ENCODE measurements at regions not wholly inside any gene's neighbourhood (a gene's known extent, or its start where the extent isn't known, plus 50 kb on each side); places are given as distances from the start of the nearest gene placed in this dataset.

DNA sequence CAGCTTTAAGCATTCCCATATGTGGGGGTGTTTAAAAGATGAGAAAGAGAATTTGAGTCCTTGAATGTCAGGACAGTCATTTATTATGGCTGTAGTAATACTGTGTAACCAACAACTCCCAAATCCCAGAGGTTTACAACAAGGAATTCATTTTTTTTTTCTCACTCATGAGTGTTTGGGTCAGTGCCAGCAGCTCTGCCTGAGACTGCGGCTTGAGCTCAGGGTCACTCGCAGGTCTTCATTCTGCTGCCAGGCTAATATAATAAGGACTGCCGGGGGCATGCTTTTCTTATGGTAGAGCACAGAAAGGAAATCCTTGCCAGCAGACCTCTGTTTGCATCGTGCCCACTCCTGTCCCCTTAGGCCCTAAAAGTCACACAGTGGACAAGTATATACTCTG lies 277.9 kb upstream of the LMCD1 start:
- no peak overlapping the region for H3K14ac ChIP-seq (ENCODE audit: low read length)
- no peak overlapping the region for H3K4me2 ChIP-seq (ENCODE audit: low read length)
- H3K27me3 ChIP-seq (ENCODE audit: insufficient read depth, low read length) = no peaks in the 10 kb centered on the region
- H3K23ac ChIP-seq (ENCODE audit: low read length) = no peak overlapping the region
- H4K91ac ChIP-seq (ENCODE audit: low read depth, low read length) = no peak overlapping the region
- DNase-seq = no peak
- no CpG with 5 or more reads among the region's 4 CpGs for WGBS (ENCODE audit: extremely low coverage, insufficient coverage, insufficient read length)
- no peaks in the 10 kb centered on the region for H3K4me1 ChIP-seq (ENCODE audit: control insufficient read depth in 1 of 2, insufficient read depth in 2 of 2, low read length in 2 of 2)
- no peak overlapping the region for H2AK5ac ChIP-seq (ENCODE audit: low read length)
- H3K27ac ChIP-seq (ENCODE audit: low read depth, low read length) = no peak overlapping the region
- H3K18ac ChIP-seq (ENCODE audit: low read length) = no peak overlapping the region
- H2BK120ac ChIP-seq (ENCODE audit: insufficient read depth, low read length, poor library complexity) = no peak overlapping the region
- H2BK5ac ChIP-seq (ENCODE audit: low read depth, low read length, poor library complexity) = no peak overlapping the region
- no peak overlapping the region for H2BK12ac ChIP-seq (ENCODE audit: low read length)
- H3K9ac ChIP-seq (ENCODE audit: low read length) = no peak overlapping the region
- no peaks in the 10 kb centered on the region for H3K79me2 ChIP-seq (ENCODE audit: control insufficient read depth, insufficient read depth, low read length, poor library complexity)
- H3K4ac ChIP-seq (ENCODE audit: low read depth, low read length) = no peak overlapping the region
- H2AFZ ChIP-seq (ENCODE audit: insufficient read depth, low read length, poor library complexity) = no peak overlapping the region
- H3K9me3 ChIP-seq (ENCODE audit: insufficient read depth, low read depth, low read length) = no peaks in the 10 kb centered on the region
- H3K4me3 ChIP-seq (ENCODE audit: low read depth, low read length) = no peak overlapping the region
- no peaks in the 10 kb centered on the region for H3K79me1 ChIP-seq (ENCODE audit: low read length)
- no peaks in the 10 kb centered on the region for H3K36me3 ChIP-seq (ENCODE audit: control insufficient read depth in 1 of 2, insufficient read depth in 2 of 2, low read length in 2 of 2)
- no peak overlapping the region for H4K8ac ChIP-seq (ENCODE audit: low read depth, low read length)
- no peak overlapping the region for H4K12ac ChIP-seq (ENCODE audit: low read depth, low read length)

DNA sequence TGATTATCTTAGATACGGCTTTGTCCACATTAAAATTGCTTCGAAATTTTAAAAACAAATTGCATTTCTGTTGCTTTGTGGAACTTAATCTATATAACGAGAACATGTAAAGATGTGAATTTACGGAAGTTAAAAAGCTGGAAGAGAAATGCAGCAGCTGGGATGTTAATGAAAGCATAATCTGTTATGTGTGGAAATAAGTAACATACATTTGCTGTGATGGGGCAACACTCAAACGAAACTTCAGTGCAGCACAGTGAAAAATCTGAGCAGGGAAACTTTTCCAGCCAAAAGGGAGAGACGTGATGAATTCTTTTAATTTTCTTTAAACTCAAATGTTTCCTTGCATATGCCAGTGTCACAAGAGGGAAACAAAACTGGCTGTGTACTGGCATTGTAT lies 276.7 kb upstream of the LMCD1 start:
- H3K36me3 ChIP-seq (ENCODE audit: control insufficient read depth in 1 of 2, insufficient read depth in 2 of 2, low read length in 2 of 2) = no peaks in the 10 kb centered on the region
- no peak overlapping the region for H3K9ac ChIP-seq (ENCODE audit: low read length)
- H3K4ac ChIP-seq (ENCODE audit: low read depth, low read length) = no peak overlapping the region
- no peaks in the 10 kb centered on the region for H3K79me2 ChIP-seq (ENCODE audit: control insufficient read depth, insufficient read depth, low read length, poor library complexity)
- no peak overlapping the region for H3K4me3 ChIP-seq (ENCODE audit: low read depth, low read length)
- no peak overlapping the region for H4K8ac ChIP-seq (ENCODE audit: low read depth, low read length)
- no peak overlapping the region for H2BK5ac ChIP-seq (ENCODE audit: low read depth, low read length, poor library complexity)
- no peak overlapping the region for H3K4me2 ChIP-seq (ENCODE audit: low read length)
- no peak overlapping the region for H2AK5ac ChIP-seq (ENCODE audit: low read length)
- H2BK120ac ChIP-seq (ENCODE audit: insufficient read depth, low read length, poor library complexity) = no peak overlapping the region
- DNase-seq = no peak
- no peak overlapping the region for H3K18ac ChIP-seq (ENCODE audit: low read length)
- no peaks in the 10 kb centered on the region for H3K79me1 ChIP-seq (ENCODE audit: low read length)
- no peak overlapping the region for H4K12ac ChIP-seq (ENCODE audit: low read depth, low read length)
- H3K14ac ChIP-seq (ENCODE audit: low read length) = no peak overlapping the region
- H3K9me3 ChIP-seq (ENCODE audit: insufficient read depth, low read depth, low read length) = no peaks in the 10 kb centered on the region
- no peak overlapping the region for H4K91ac ChIP-seq (ENCODE audit: low read depth, low read length)
- H3K4me1 ChIP-seq (ENCODE audit: control insufficient read depth in 1 of 2, insufficient read depth in 2 of 2, low read length in 2 of 2) = no peaks in the 10 kb centered on the region
- WGBS (ENCODE audit: extremely low coverage, insufficient coverage, insufficient read length) = no CpG with 5 or more reads among the region's 6 CpGs
- no peaks in the 10 kb centered on the region for H3K27me3 ChIP-seq (ENCODE audit: insufficient read depth, low read length)
- H3K27ac ChIP-seq (ENCODE audit: low read depth, low read length) = no peak overlapping the region
- H3K23ac ChIP-seq (ENCODE audit: low read length) = no peak overlapping the region
- H2BK12ac ChIP-seq (ENCODE audit: low read length) = no peak overlapping the region
- no peak overlapping the region for H2AFZ ChIP-seq (ENCODE audit: insufficient read depth, low read length, poor library complexity)

DNA sequence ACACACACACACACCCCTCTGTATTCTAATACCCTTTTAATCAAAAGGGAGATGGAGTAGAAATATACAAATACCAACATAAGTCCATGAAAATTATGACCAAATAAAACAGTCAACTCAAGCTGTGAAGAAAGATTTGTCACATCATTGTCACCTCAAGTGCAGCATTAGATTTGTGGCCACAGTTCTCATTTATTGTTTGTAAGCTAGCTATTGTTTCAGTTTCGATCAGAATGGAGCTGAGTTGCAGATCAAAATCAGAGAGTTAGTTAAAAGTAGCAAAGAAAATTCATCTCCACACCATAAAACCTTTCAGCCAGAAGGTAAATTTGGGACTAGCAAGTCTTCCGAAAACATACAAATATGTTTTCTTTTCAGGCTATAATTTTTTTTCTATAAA lies 267.7 kb upstream of the LMCD1 start:
- no peak overlapping the region for H3K9ac ChIP-seq (ENCODE audit: low read length)
- H3K9me3 ChIP-seq (ENCODE audit: insufficient read depth, low read depth, low read length) = no peaks in the 10 kb centered on the region
- H2BK12ac ChIP-seq (ENCODE audit: low read length) = no peak overlapping the region
- no peak overlapping the region for H2AFZ ChIP-seq (ENCODE audit: insufficient read depth, low read length, poor library complexity)
- H3K4me3 ChIP-seq (ENCODE audit: low read depth, low read length) = no peak overlapping the region
- no peak overlapping the region for H4K12ac ChIP-seq (ENCODE audit: low read depth, low read length)
- H2BK120ac ChIP-seq (ENCODE audit: insufficient read depth, low read length, poor library complexity) = no peak overlapping the region
- no peak overlapping the region for H3K18ac ChIP-seq (ENCODE audit: low read length)
- no peaks in the 10 kb centered on the region for H3K27me3 ChIP-seq (ENCODE audit: insufficient read depth, low read length)
- H3K4me1 ChIP-seq (ENCODE audit: control insufficient read depth in 1 of 2, insufficient read depth in 2 of 2, low read length in 2 of 2) = no peaks in the 10 kb centered on the region
- no peak overlapping the region for H2BK5ac ChIP-seq (ENCODE audit: low read depth, low read length, poor library complexity)
- DNase-seq = no peak
- no peak overlapping the region for H3K4ac ChIP-seq (ENCODE audit: low read depth, low read length)
- no peaks in the 10 kb centered on the region for H3K79me1 ChIP-seq (ENCODE audit: low read length)
- no peak overlapping the region for H3K23ac ChIP-seq (ENCODE audit: low read length)
- no peaks in the 10 kb centered on the region for H3K79me2 ChIP-seq (ENCODE audit: control insufficient read depth, insufficient read depth, low read length, poor library complexity)
- no peak overlapping the region for H4K91ac ChIP-seq (ENCODE audit: low read depth, low read length)
- no peaks in the 10 kb centered on the region for H3K36me3 ChIP-seq (ENCODE audit: control insufficient read depth in 1 of 2, insufficient read depth in 2 of 2, low read length in 2 of 2)
- H4K8ac ChIP-seq (ENCODE audit: low read depth, low read length) = no peak overlapping the region
- H2AK5ac ChIP-seq (ENCODE audit: low read length) = no peak overlapping the region
- H3K27ac ChIP-seq (ENCODE audit: low read depth, low read length) = no peak overlapping the region
- WGBS (ENCODE audit: extremely low coverage, insufficient coverage, insufficient read length) = no CpG with 5 or more reads among the region's 2 CpGs
- H3K14ac ChIP-seq (ENCODE audit: low read length) = no peak overlapping the region
- no peak overlapping the region for H3K4me2 ChIP-seq (ENCODE audit: low read length)

DNA sequence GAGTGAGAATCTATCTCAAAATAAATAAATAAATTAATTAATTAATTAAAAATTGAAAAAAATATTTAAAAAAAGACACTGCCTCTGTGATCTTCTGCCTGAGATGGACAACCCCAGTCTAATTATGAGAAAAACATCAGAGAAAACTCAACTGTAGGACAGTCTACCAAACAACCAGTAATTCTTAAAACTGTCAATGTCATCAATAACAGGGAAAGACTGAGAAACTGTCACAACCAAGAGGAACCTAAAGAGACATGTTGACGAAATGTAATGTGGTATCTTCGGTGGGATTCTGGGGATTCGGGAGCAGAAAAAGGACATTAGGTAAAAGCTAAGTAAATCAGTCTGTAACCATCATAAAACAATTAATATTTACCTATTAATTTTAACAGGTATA lies 265.4 kb upstream of the LMCD1 start:
- Histone ChIP-seq H2AK5ac (ENCODE audit: low read length) (no peak overlapping the region), H3K4me2 (ENCODE audit: low read length) (no peak overlapping the region), H3K23ac (ENCODE audit: low read length) (no peak overlapping the region), H3K14ac (ENCODE audit: low read length) (no peak overlapping the region), H3K79me2 (ENCODE audit: control insufficient read depth, insufficient read depth, low read length, poor library complexity) (no peaks in the 10 kb centered on the region), H3K4me1 (ENCODE audit: control insufficient read depth in 1 of 2, insufficient read depth in 2 of 2, low read length in 2 of 2) (no peaks in the 10 kb centered on the region), H3K9ac (ENCODE audit: low read length) (no peak overlapping the region), H3K27me3 (ENCODE audit: insufficient read depth, low read length) (no peaks in the 10 kb centered on the region), H3K27ac (ENCODE audit: low read depth, low read length) (no peak overlapping the region), H2AFZ (ENCODE audit: insufficient read depth, low read length, poor library complexity) (no peak overlapping the region), H3K79me1 (ENCODE audit: low read length) (no peaks in the 10 kb centered on the region), H3K9me3 (ENCODE audit: insufficient read depth, low read depth, low read length) (no peaks in the 10 kb centered on the region), H3K4ac (ENCODE audit: low read depth, low read length) (no peak overlapping the region), H2BK120ac (ENCODE audit: insufficient read depth, low read length, poor library complexity) (no peak overlapping the region), H3K4me3 (ENCODE audit: low read depth, low read length) (no peak overlapping the region), H3K36me3 (ENCODE audit: control insufficient read depth in 1 of 2, insufficient read depth in 2 of 2, low read length in 2 of 2) (no peaks in the 10 kb centered on the region), H4K12ac (ENCODE audit: low read depth, low read length) (no peak overlapping the region), H2BK5ac (ENCODE audit: low read depth, low read length, poor library complexity) (no peak overlapping the region), H3K18ac (ENCODE audit: low read length) (no peak overlapping the region), H4K91ac (ENCODE audit: low read depth, low read length) (no peak overlapping the region), H4K8ac (ENCODE audit: low read depth, low read length) (no peak overlapping the region), H2BK12ac (ENCODE audit: low read length) (no peak overlapping the region)
- WGBS (ENCODE audit: extremely low coverage, insufficient coverage, insufficient read length) = no CpG with 5 or more reads among the region's 3 CpGs
- no peak for DNase-seq

Data from trophoblast cell (in vitro differentiated cells and primary cell).